RWPE1 (cell line): ENCODE measurements at regions not wholly inside any gene's neighbourhood (a gene's known extent, or its start where the extent isn't known, plus 50 kb on each side); places are given as distances from the start of the nearest gene placed in this dataset.

Experiments used
- CTCF ChIA-PET: fragments of 350-600 bp; sonication (Branson Sonifier 250); formaldehyde crosslinking; extraction: SDS; loops from one replicate; lab custom pipeline; 2021; lab: Yijun Ruan, JAX
- POLR2A ChIA-PET: fragments of 400-600 bp; formaldehyde crosslinking; extraction: SDS; loops from one replicate; lab custom pipeline; 2020; ENCODE audit warnings: antibody characterized with exemption; ENCODE audit not compliant: low non-redundant PET; lab: Yijun Ruan, JAX
- DNase-seq: peaks from one replicate; pipeline ENCODE4 v3.0.0; 2012; ENCODE audit warnings: low spot score
- H3K27ac ChIP-seq: fragments of 450-650 bp; 2 replicates; pipeline ENCODE4 v1.5.1; 2017
- CTCF ChIP-seq: fragments of 450-650 bp; conservative IDR thresholded peaks from 2 replicates; pipeline ENCODE4 v1.5.1; 2017; ENCODE audit warnings: low read depth, mild to moderate bottlenecking

GRCh38 chr14:65249471-65250161 lies 147.3 kb upstream of the MAX start:
- TF ChIP-seq CTCF, result no peak
- POLR2A ChIA-PET, result no interaction called here
- no peak for DNase-seq
- CTCF ChIA-PET, result no interaction called here
- no peak overlapping the region for H3K27ac ChIP-seq

- no peak for TF ChIP-seq CTCF
- ChIA-PET POLR2A (no interaction called here), CTCF (no interaction called here)
- no peak for DNase-seq
- H3K27ac ChIP-seq, result no peak overlapping the region
Observed at GRCh38 chr14:65250162-65250495, 147.8 kb upstream of the MAX start.

GRCh38 chr14:65251213-65251612 lies 148.9 kb upstream of the MAX start:
- CTCF ChIA-PET, result no interaction called here
- no peak for DNase-seq
- POLR2A ChIA-PET, result no interaction called here

GRCh38 chr14:65252482-65253255 lies 150.4 kb upstream of the MAX start:
- POLR2A ChIA-PET, result no interaction called here
- no peak for DNase-seq
- CTCF ChIA-PET, result no interaction called here
- TF ChIP-seq CTCF, result no peak
- H3K27ac ChIP-seq, result no peak overlapping the region

More at GRCh38 chr14:65251213-65251612, 148.9 kb upstream of the MAX start:
- H3K27ac ChIP-seq, result no peak overlapping the region
- no peak for TF ChIP-seq CTCF

- TF ChIP-seq CTCF, result no peak
- ChIA-PET CTCF (interaction anchor here (0.7 kb wide), 1 partner anchor 1678 kb away, joined by 3 read pairs; no protein-coding TSS in a partner anchor), POLR2A (no interaction called here)
- H3K27ac ChIP-seq, result no peak overlapping the region
- DNase-seq, result peak; percentile 72
Observed at GRCh38 chr14:65255029-65255545, 152.8 kb upstream of the MAX start.

GRCh38 chr14:65255583-65256461 lies 153.5 kb upstream of the MAX start:
- no peak for TF ChIP-seq CTCF
- H3K27ac ChIP-seq, result no peak overlapping the region
- peak; percentile 49 for DNase-seq
- CTCF ChIA-PET, result interaction anchor here (0.7 kb wide), 1 partner anchor 1678 kb away, joined by 3 read pairs; no protein-coding TSS in a partner anchor
- POLR2A ChIA-PET, result no interaction called here
